ENCODE measurements at regions not wholly inside any gene's neighbourhood (a gene's known extent, or its start where the extent isn't known, plus 50 kb on each side); places are given as distances from the start of the nearest gene placed in this dataset.
"Not testable (repeated sequence)": the region's sequence is repeated elsewhere in the genome, so short reads cannot be mapped to it uniquely, and the experiment has no call there.

- DNase-seq (ENCODE audit: low spot score): no peak
Observed at GRCh38 chr14:46596236-46596635, 55.3 kb downstream of the RPL10L start.

- no peak for DNase-seq (ENCODE audit: low spot score)
Observed at GRCh38 chr14:46582826-46583225, 68.8 kb downstream of the RPL10L start.

- peak; percentile 19 for DNase-seq (ENCODE audit: low spot score)
Observed at GRCh38 chr14:46581036-46581671, 70.4 kb downstream of the RPL10L start.

GRCh38 chr14:46574978-46575375 is 76.6 kb downstream of the RPL10L start:
- DNase-seq (ENCODE audit: low spot score): no peak

GRCh38 chr14:46574221-46574977 is 77.2 kb downstream of the RPL10L start:
- no peak for DNase-seq (ENCODE audit: low spot score)

GRCh38 chr14:46573498-46573897 is 78.1 kb downstream of the RPL10L start:
- DNase-seq (ENCODE audit: low spot score): no peak

GRCh38 chr14:46571970-46572369 is 79.6 kb downstream of the RPL10L start:
- no peak for DNase-seq (ENCODE audit: low spot score)

- DNase-seq (ENCODE audit: low spot score): not testable (repeated sequence)
Observed at GRCh38 chr14:46568161-46568560, 83.4 kb downstream of the RPL10L start.

- no peak for DNase-seq (ENCODE audit: low spot score)
Observed at GRCh38 chr14:46550836-46551235, 100.7 kb downstream of the RPL10L start.

GRCh38 chr14:46540986-46541385 is 110.6 kb downstream of the RPL10L start:
- DNase-seq (ENCODE audit: low spot score): no peak

GRCh38 chr14:46519121-46519520 is 132.5 kb downstream of the RPL10L start:
- DNase-seq (ENCODE audit: low spot score): no peak

GRCh38 chr14:46508752-46509151 is 142.8 kb downstream of the RPL10L start:
- not testable (repeated sequence) for DNase-seq (ENCODE audit: low spot score)

- DNase-seq (ENCODE audit: low spot score): no peak
Observed at GRCh38 chr14:46499521-46499920, 152.1 kb downstream of the RPL10L start.

GRCh38 chr14:46496409-46496808 is 155.2 kb downstream of the RPL10L start:
- DNase-seq (ENCODE audit: low spot score): no peak

- DNase-seq (ENCODE audit: low spot score): no peak
Observed at GRCh38 chr14:46490238-46490685, 161.3 kb downstream of the RPL10L start.

- no peak for DNase-seq (ENCODE audit: low spot score)
Observed at GRCh38 chr14:46488374-46488773, 163.2 kb downstream of the RPL10L start.

- no peak for DNase-seq (ENCODE audit: low spot score)
Observed at GRCh38 chr14:46487582-46488350, 163.8 kb downstream of the RPL10L start.

- no peak for DNase-seq (ENCODE audit: low spot score)
Observed at GRCh38 chr14:46482200-46482599, 169.4 kb downstream of the RPL10L start.

- no peak for DNase-seq (ENCODE audit: low spot score)
Observed at GRCh38 chr14:46480817-46481216, 170.8 kb downstream of the RPL10L start.

- DNase-seq (ENCODE audit: low spot score): no peak
Observed at GRCh38 chr14:46472261-46472660, 179.3 kb downstream of the RPL10L start.

GRCh38 chr14:46464341-46464740 is 187.2 kb downstream of the RPL10L start:
- DNase-seq (ENCODE audit: low spot score): no peak

GRCh38 chr14:46451800-46452199 is 199.8 kb downstream of the RPL10L start:
- no peak for DNase-seq (ENCODE audit: low spot score)

GRCh38 chr14:46444666-46445065 is 206.9 kb downstream of the RPL10L start:
- DNase-seq (ENCODE audit: low spot score): no peak

Measured in GM03348 (cell line).